IMR-90 (cell line): ENCODE measurements at regions not wholly inside any gene's neighbourhood (a gene's known extent, or its start where the extent isn't known, plus 50 kb on each side); places are given as distances from the start of the nearest gene placed in this dataset.
"Not testable (repeated sequence)": the region's sequence is repeated elsewhere in the genome, so short reads cannot be mapped to it uniquely, and the experiment has no call there.

Source experiments
- ATAC-seq: fragments of 200-7000 bp; cut with Tn5 transposase; 2 replicates; pipeline ENCODE4 v1.9.1; 2020; ENCODE audit warnings: low read depth, mild to moderate bottlenecking, moderate library complexity
- BruUV-seq: library from RNA; stranded (reverse); fragments of 400-500 nt; replicated peaks from 2 replicates; lab custom pipeline; 2021; lab: Mats Ljungman, UMichigan
- CTCF ChIA-PET: fragments of 300-600 bp; formaldehyde crosslinking; extraction: SDS; loops from one replicate; lab custom pipeline; 2021; ENCODE audit warnings: antibody characterized with exemption; lab: Yijun Ruan, JAX
- POLR2A ChIA-PET: fragments of 300-600 bp; sonication (Branson Sonifier 250); formaldehyde crosslinking; loops from one replicate; lab custom pipeline; 2022; ENCODE audit warnings: antibody characterized with exemption; ENCODE audit not compliant: unreplicated experiment; lab: Charles Lee
- DNase-seq: peaks from one replicate; pipeline ENCODE4 v3.0.0; 2013
- H2AFZ ChIP-seq: replicated peaks from 2 replicates; pipeline ENCODE3; 2013; ENCODE audit warnings: low read length, mild to moderate bottlenecking; ENCODE audit not compliant: poor library complexity
- H2AK5ac ChIP-seq: 2 replicates; pipeline ENCODE4 v1.6.1; 2013; ENCODE audit warnings: low read depth, low read length, inconsistent platforms
- H2AK9ac ChIP-seq: replicated peaks from 2 replicates; pipeline ENCODE3; 2013; ENCODE audit warnings: mild to moderate bottlenecking, low read depth, low read length, moderate library complexity; ENCODE audit not compliant: poor library complexity
- H2BK120ac ChIP-seq: 2 replicates; pipeline ENCODE4 v1.6.1; 2013; ENCODE audit warnings: low read depth, low read length, inconsistent platforms
- H2BK15ac ChIP-seq: 3 replicates; pipeline ENCODE4 v1.6.1; 2013; ENCODE audit warnings: low read depth, low read length, inconsistent platforms
- H2BK20ac ChIP-seq: 2 replicates; pipeline ENCODE4 v1.6.1; 2013; ENCODE audit warnings: low read depth, mild to moderate bottlenecking, inconsistent platforms, low read length, moderate library complexity
- H2BK5ac ChIP-seq: 2 replicates; pipeline ENCODE4 v1.6.1; 2013; ENCODE audit warnings: mild to moderate bottlenecking, low read depth, low read length, inconsistent platforms; ENCODE audit not compliant: poor library complexity, severe bottlenecking
- H3K14ac ChIP-seq: replicated peaks from 2 replicates; pipeline ENCODE4 v1.6.1; 2013; ENCODE audit warnings: low read depth, low read length, inconsistent platforms
- H3K18ac ChIP-seq: 2 replicates; pipeline ENCODE4 v1.6.1; 2013; ENCODE audit warnings: low read depth, low read length, control low read depth
- H3K23ac ChIP-seq: 2 replicates; pipeline ENCODE4 v1.6.1; 2013; ENCODE audit warnings: low read depth, low read length, inconsistent platforms
- H3K27ac ChIP-seq: 2 replicates; pipeline ENCODE4 v1.5.1; 2013; ENCODE audit warnings: mild to moderate bottlenecking, control low read depth, low read length; ENCODE audit not compliant: insufficient read depth
- H3K27me3 ChIP-seq: 2 replicates; pipeline ENCODE4 v1.6.1; 2013; ENCODE audit warnings: low read length; ENCODE audit not compliant: control insufficient read depth, insufficient read depth
- H3K36me3 ChIP-seq: 2 replicates; pipeline ENCODE4 v1.6.1; 2013; ENCODE audit warnings: low read length, mixed read lengths; ENCODE audit not compliant: control insufficient read depth, insufficient read depth
- H3K4ac ChIP-seq: 2 replicates; pipeline ENCODE4 v1.6.1; 2013; ENCODE audit warnings: low read depth, low read length, inconsistent platforms
- H3K4me1 ChIP-seq: 2 replicates; pipeline ENCODE4 v1.6.1; 2013; ENCODE audit warnings: low read length, mixed read lengths; ENCODE audit not compliant: control insufficient read depth, insufficient read depth
- H3K4me2 ChIP-seq: 2 replicates; pipeline ENCODE4 v1.6.1; 2013; ENCODE audit warnings: low read depth, mild to moderate bottlenecking, control low read depth, low read length, moderate library complexity
- H3K4me3 ChIP-seq: 2 replicates; pipeline ENCODE4 v1.5.1; 2013; ENCODE audit warnings: low read depth, mild to moderate bottlenecking, control low read depth, low read length, moderate library complexity; ENCODE audit not compliant: insufficient read depth
- H3K56ac ChIP-seq: 2 replicates; pipeline ENCODE4 v1.6.1; 2013; ENCODE audit warnings: low read length, inconsistent platforms; ENCODE audit not compliant: insufficient read depth; ENCODE audit errors: extremely low read depth
- H3K79me1 ChIP-seq, 2 experiments: 2 replicates each; pipeline ENCODE4 v1.6.1; 2013; ENCODE audit warnings: low read length in 2 of 2, inconsistent platforms in 1 of 2, low read depth in 1 of 2
- H3K9ac ChIP-seq: 2 replicates; pipeline ENCODE4 v1.6.1; 2013; ENCODE audit warnings: low read depth, low read length, control low read depth
- H3K9me1 ChIP-seq: 2 replicates; pipeline ENCODE4 v1.6.1; 2013; ENCODE audit warnings: low read length, inconsistent platforms; ENCODE audit not compliant: insufficient read depth
- H3K9me3 ChIP-seq: 2 replicates; pipeline ENCODE4 v1.6.1; 2013; ENCODE audit warnings: low read length; ENCODE audit not compliant: control insufficient read depth, insufficient read depth
- H4K20me1 ChIP-seq: 2 replicates; pipeline ENCODE4 v1.6.1; 2013; ENCODE audit warnings: low read length, inconsistent platforms; ENCODE audit not compliant: insufficient read depth
- H4K5ac ChIP-seq: 2 replicates; pipeline ENCODE4 v1.6.1; 2013; ENCODE audit warnings: mild to moderate bottlenecking, low read depth, low read length, control low read depth
- H4K8ac ChIP-seq, 2 experiments: 2 replicates each; pipeline ENCODE4 v1.6.1; 2013; ENCODE audit warnings: low read depth in 2 of 2, low read length in 2 of 2, control low read depth in 1 of 2, inconsistent platforms in 1 of 2
- H4K91ac ChIP-seq: 2 replicates; pipeline ENCODE4 v1.6.1; 2013; ENCODE audit warnings: low read depth, low read length, inconsistent platforms; ENCODE audit not compliant: insufficient read depth
- WGBS, 2 experiments: methylation state at CpG; one replicate each; pipeline versions ENCODE4 v1.1.5 to v1.1.7; 2013; ENCODE audit warnings: missing lambda C conversion rate in 2 of 2; ENCODE audit not compliant: insufficient read length in 1 of 2; ENCODE audit errors: extremely low coverage in 2 of 2; 5-methylcytosine and 5-hydroxymethylcytosine counted together
- dilution Hi-C: fragments of 300-500 bp; cut with HindIII; formaldehyde crosslinking; loops from one replicate; pipeline ENCODE4 v1.14.3; 2018; ENCODE audit warnings: low sequenced_read_pairs; ENCODE audit not compliant: unreplicated experiment
- in situ Hi-C: fragments of 300-500 bp; cut with MboI; formaldehyde crosslinking; loops from 3 replicates; pipeline ENCODE4 v1.14.3; 2019; ENCODE audit warnings: low sequenced_read_pairs, inconsistent platforms, mixed read lengths
- intact Hi-C: fragments of 100-400 bp; cut with micrococcal nuclease; formaldehyde crosslinking; loops from 2 replicates; pipeline ENCODE4 v1.10.0; 2022

DNA sequence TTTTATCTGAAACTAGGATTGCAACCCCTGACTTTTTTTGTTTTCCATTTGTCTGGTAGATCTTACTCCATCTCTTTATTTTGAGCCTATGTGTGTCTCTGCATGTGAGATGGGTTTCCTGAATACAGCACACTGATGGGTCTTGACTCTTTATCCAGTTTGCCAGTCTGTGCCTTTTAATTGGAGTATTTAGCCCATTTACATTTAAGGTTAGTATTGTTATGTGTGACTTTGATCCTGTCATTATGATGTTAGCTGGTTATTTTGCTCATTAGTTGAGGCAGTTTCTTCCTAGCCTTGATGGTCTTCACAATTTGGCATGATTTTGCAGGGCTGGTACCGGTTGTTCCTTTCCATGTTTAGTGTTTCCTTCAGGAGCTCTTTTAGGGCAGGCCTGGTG lies 148.1 kb upstream of the MAST4 start:
- H3K4me3 ChIP-seq, H3K18ac ChIP-seq, H2BK5ac ChIP-seq, H3K27ac ChIP-seq, BruUV-seq, H4K8ac ChIP-seq, H2AK9ac ChIP-seq, H3K9me1 ChIP-seq, intact Hi-C loops, H3K4me2 ChIP-seq, H3K14ac ChIP-seq, POLR2A ChIA-PET, H3K27me3 ChIP-seq, H2AK5ac ChIP-seq, H2AFZ ChIP-seq, H2BK15ac ChIP-seq, H3K23ac ChIP-seq, DNase-seq, H2BK20ac ChIP-seq, H4K5ac ChIP-seq, H3K9ac ChIP-seq, H3K4me1 ChIP-seq, H3K56ac ChIP-seq, CTCF ChIA-PET, dilution Hi-C loops, H4K20me1 ChIP-seq, H3K79me1 ChIP-seq, H4K91ac ChIP-seq, H3K36me3 ChIP-seq, in situ Hi-C loops, ATAC-seq, H3K4ac ChIP-seq, H2BK120ac ChIP-seq, H3K9me3 ChIP-seq: not testable (repeated sequence)
- no CpG with 5 or more reads among the region's 1 CpG for WGBS, 2 experiments
